HEK293 (cell line): ENCODE measurements at regions not wholly inside any gene's neighbourhood (a gene's known extent, or its start where the extent isn't known, plus 50 kb on each side); places are given as distances from the start of the nearest gene placed in this dataset.

Experiments
- CTCF ChIA-PET: fragments of 350-600 bp; formaldehyde crosslinking; extraction: SDS; loops from one replicate; lab custom pipeline; 2021; ENCODE audit warnings: antibody characterized with exemption; lab: Yijun Ruan, JAX
- POLR2A ChIA-PET: fragments of 300-600 bp; formaldehyde crosslinking; extraction: SDS; loops from one replicate; lab custom pipeline; 2020; ENCODE audit warnings: antibody characterized with exemption, inconsistent platforms; lab: Yijun Ruan, JAX
- H3K27ac ChIP-seq: fragments of 200-500 bp; sonication (Bioruptor generic); 2 replicates; pipeline ENCODE4 v1.5.1; 2014; ENCODE audit warnings: low read depth, low read length, control low read depth, inconsistent platforms; ENCODE audit errors: extremely low read depth
- H3K36me3 ChIP-seq, 2 experiments: fragments of 200-500 bp in 1 of 2; sonication (Bioruptor generic) in 1 of 2; 1 replicate in 1 of 2; 2 replicates in 1 of 2; pipeline ENCODE4 v1.5.1; 2014 to 2017; ENCODE audit warnings: inconsistent platforms in 2 of 2, low read length in 2 of 2; ENCODE audit not compliant: control insufficient read depth in 2 of 2, insufficient read depth in 1 of 2
- H3K4me1 ChIP-seq: fragments of 200-500 bp; sonication (Bioruptor generic); 2 replicates; pipeline ENCODE4 v1.5.1; 2014; ENCODE audit warnings: mild to moderate bottlenecking, low read length, inconsistent platforms; ENCODE audit not compliant: control insufficient read depth, insufficient read depth
- H3K4me3 ChIP-seq: 2 replicates; pipeline ENCODE4 v1.5.1; 2011; ENCODE audit warnings: low read depth, mild to moderate bottlenecking, control low read depth, low read length, moderate library complexity
- H3K9me3 ChIP-seq: fragments of 200-500 bp; sonication (Bioruptor generic); 2 replicates; pipeline ENCODE4 v1.5.1; 2014; ENCODE audit warnings: low read depth, low read length, inconsistent platforms; ENCODE audit not compliant: control insufficient read depth, insufficient read depth
- BCL11B ChIP-seq: fragments of 450-650 bp; formaldehyde crosslinking; IDR thresholded peaks from 2 replicates; pipeline ENCODE4 v1.5.1; 2016; ENCODE audit warnings: low read depth, missing biosample characterization, missing genetic modification characterization
- GFI1B ChIP-seq: fragments of 450-650 bp; formaldehyde crosslinking; IDR thresholded peaks from 2 replicates; pipeline ENCODE4 v1.5.1; 2016; ENCODE audit warnings: missing biosample characterization, missing genetic modification characterization
- OVOL3 ChIP-seq: fragments of 450-650 bp; formaldehyde crosslinking; IDR thresholded peaks from 2 replicates; pipeline ENCODE4 v1.5.1; 2016; ENCODE audit warnings: missing biosample characterization, missing genetic modification characterization
- SCRT2 ChIP-seq: fragments of 450-650 bp; formaldehyde crosslinking; IDR thresholded peaks from 2 replicates; pipeline ENCODE4 v1.5.1; 2016; ENCODE audit warnings: missing biosample characterization, missing genetic modification characterization
- WT1 ChIP-seq: fragments of 450-650 bp; formaldehyde crosslinking; IDR thresholded peaks from 2 replicates; pipeline ENCODE4 v1.5.1; 2016; ENCODE audit warnings: missing biosample characterization, missing genetic modification characterization
- ZBTB8A ChIP-seq: fragments of 450-650 bp; formaldehyde crosslinking; IDR thresholded peaks from 2 replicates; pipeline ENCODE4 v1.5.1; 2016; ENCODE audit warnings: missing biosample characterization, missing genetic modification characterization
- ZNF146 ChIP-seq: fragments of 450-650 bp; formaldehyde crosslinking; IDR thresholded peaks from 2 replicates; pipeline ENCODE4 v1.5.1; 2016; ENCODE audit warnings: missing biosample characterization, missing genetic modification characterization
- ZNF174 ChIP-seq: fragments of 450-650 bp; formaldehyde crosslinking; IDR thresholded peaks from 2 replicates; pipeline ENCODE4 v1.5.0; 2017; ENCODE audit warnings: missing biosample characterization, mild to moderate bottlenecking, missing genetic modification characterization
- ZNF221 ChIP-seq: fragments of 450-650 bp; formaldehyde crosslinking; IDR thresholded peaks from 2 replicates; pipeline ENCODE4 v1.5.1; 2017; ENCODE audit warnings: missing biosample characterization, missing genetic modification characterization, borderline replicate concordance
- ZNF223 ChIP-seq: fragments of 450-650 bp; formaldehyde crosslinking; IDR thresholded peaks from 2 replicates; pipeline ENCODE4 v1.5.1; 2016; ENCODE audit warnings: missing biosample characterization, missing genetic modification characterization
- ZNF362 ChIP-seq: fragments of 450-650 bp; formaldehyde crosslinking; IDR thresholded peaks from 2 replicates; pipeline ENCODE4 v1.5.1; 2016; ENCODE audit warnings: missing biosample characterization, missing genetic modification characterization
- ZNF366 ChIP-seq: fragments of 450-650 bp; formaldehyde crosslinking; conservative IDR thresholded peaks from 2 replicates; pipeline ENCODE4 v1.5.1; 2016; ENCODE audit warnings: missing biosample characterization, missing genetic modification characterization
- ZNF416 ChIP-seq: fragments of 450-650 bp; formaldehyde crosslinking; IDR thresholded peaks from 2 replicates; pipeline ENCODE4 v1.5.1; 2016; ENCODE audit warnings: missing biosample characterization, missing genetic modification characterization
- ZNF529 ChIP-seq: fragments of 450-650 bp; formaldehyde crosslinking; IDR thresholded peaks from 2 replicates; pipeline ENCODE4 v1.5.1; 2017; ENCODE audit warnings: missing genetic modification characterization, missing biosample characterization; ENCODE audit not compliant: insufficient replicate concordance
- ZNF560 ChIP-seq: fragments of 450-650 bp; formaldehyde crosslinking; IDR thresholded peaks from 2 replicates; pipeline ENCODE4 v1.5.1; 2017; ENCODE audit warnings: missing biosample characterization, missing genetic modification characterization, borderline replicate concordance
- ZNF571 ChIP-seq: fragments of 450-650 bp; formaldehyde crosslinking; IDR thresholded peaks from 2 replicates; pipeline ENCODE4 v1.5.0; 2017; ENCODE audit warnings: missing biosample characterization, missing genetic modification characterization
- TF ChIP-seq, protein P1 (sequence below): fragments of 450-650 bp; formaldehyde crosslinking; conservative IDR thresholded peaks from 2 replicates; pipeline ENCODE4 v1.5.1; 2016; ENCODE audit warnings: low read depth, missing biosample characterization, missing genetic modification characterization
- TF ChIP-seq, protein P2 (sequence below): fragments of 450-650 bp; formaldehyde crosslinking; IDR thresholded peaks from 2 replicates; pipeline ENCODE4 v1.5.1; 2017; ENCODE audit warnings: missing biosample characterization, missing genetic modification characterization
- TF ChIP-seq, protein P3 (sequence below): fragments of 450-650 bp; formaldehyde crosslinking; IDR thresholded peaks from 2 replicates; pipeline ENCODE4 v1.5.1; 2016; ENCODE audit warnings: missing biosample characterization, missing genetic modification characterization, low read depth

- TF ChIP-seq, protein P1, sequence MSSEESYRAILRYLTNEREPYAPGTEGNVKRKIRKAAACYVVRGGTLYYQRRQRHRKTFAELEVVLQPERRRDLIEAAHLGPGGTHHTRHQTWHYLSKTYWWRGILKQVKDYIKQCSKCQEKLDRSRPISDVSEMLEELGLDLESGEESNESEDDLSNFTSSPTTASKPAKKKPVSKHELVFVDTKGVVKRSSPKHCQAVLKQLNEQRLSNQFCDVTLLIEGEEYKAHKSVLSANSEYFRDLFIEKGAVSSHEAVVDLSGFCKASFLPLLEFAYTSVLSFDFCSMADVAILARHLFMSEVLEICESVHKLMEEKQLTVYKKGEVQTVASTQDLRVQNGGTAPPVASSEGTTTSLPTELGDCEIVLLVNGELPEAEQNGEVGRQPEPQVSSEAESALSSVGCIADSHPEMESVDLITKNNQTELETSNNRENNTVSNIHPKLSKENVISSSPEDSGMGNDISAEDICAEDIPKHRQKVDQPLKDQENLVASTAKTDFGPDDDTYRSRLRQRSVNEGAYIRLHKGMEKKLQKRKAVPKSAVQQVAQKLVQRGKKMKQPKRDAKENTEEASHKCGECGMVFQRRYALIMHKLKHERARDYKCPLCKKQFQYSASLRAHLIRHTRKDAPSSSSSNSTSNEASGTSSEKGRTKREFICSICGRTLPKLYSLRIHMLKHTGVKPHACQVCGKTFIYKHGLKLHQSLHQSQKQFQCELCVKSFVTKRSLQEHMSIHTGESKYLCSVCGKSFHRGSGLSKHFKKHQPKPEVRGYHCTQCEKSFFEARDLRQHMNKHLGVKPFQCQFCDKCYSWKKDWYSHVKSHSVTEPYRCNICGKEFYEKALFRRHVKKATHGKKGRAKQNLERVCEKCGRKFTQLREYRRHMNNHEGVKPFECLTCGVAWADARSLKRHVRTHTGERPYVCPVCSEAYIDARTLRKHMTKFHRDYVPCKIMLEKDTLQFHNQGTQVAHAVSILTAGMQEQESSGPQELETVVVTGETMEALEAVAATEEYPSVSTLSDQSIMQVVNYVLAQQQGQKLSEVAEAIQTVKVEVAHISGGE (tag by site-specific recombination), result no peak
- TF ChIP-seq ZNF529 (tag by site-specific recombination) (no peak), ZNF571 (tag by site-specific recombination) (no peak)
Measured at GRCh38 chr2:111660811-111661210, 223.2 kb downstream of the ANAPC1 start (continued).

DNA sequence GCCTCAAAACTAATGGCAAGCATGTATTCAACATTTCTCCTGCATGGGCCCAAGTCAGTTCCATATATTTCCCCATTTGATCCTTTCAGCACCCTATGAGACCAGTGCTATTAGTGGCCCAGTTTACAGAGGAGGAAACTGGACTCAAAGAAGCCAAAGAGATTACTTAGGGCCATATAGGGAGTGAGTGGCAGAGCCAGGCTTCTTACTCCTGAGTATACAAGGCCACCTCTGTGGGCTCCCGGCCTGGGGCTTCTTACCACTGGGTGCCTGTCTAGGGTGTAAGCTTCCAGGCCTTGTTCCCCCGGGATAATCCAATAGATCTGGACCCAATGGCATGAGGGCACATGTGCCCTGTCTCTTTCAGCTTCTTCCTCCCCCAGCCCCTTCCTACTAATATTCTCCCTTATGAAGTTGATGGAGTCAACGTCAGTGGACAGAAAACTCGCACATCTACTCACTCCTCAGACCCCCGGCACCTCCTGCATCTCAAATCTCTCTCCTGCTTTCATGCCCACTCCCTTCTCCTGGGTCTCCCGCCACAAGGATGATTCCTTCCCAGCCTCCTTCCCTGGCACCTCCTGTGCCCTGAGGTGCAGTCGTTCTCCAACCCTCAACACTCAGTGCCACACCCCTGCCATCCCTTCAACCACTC lies 222.6 kb downstream of the ANAPC1 start:
- H3K36me3 ChIP-seq, result no peaks in the 10 kb centered on the region
- TF ChIP-seq ZNF221 (no peak), ZBTB8A (tag by site-specific recombination) (no peak), ZNF560 (no peak), GFI1B (tag by site-specific recombination) (no peak), ZNF571 (tag by site-specific recombination) (no peak), SCRT2 (tag by site-specific recombination) (no peak), ZNF223 (tag by site-specific recombination) (no peak), OVOL3 (tag by site-specific recombination) (no peak), ZNF174 (tag by site-specific recombination) (no peak), ZNF362 (no peak), ZNF366 (tag by site-specific recombination) (no peak), ZNF146 (tag by site-specific recombination) (no peak), WT1 (tag by site-specific recombination) (no peak), BCL11B (tag by site-specific recombination) (no peak), ZNF416 (tag by site-specific recombination) (no peak)
- TF ChIP-seq, protein P2, sequence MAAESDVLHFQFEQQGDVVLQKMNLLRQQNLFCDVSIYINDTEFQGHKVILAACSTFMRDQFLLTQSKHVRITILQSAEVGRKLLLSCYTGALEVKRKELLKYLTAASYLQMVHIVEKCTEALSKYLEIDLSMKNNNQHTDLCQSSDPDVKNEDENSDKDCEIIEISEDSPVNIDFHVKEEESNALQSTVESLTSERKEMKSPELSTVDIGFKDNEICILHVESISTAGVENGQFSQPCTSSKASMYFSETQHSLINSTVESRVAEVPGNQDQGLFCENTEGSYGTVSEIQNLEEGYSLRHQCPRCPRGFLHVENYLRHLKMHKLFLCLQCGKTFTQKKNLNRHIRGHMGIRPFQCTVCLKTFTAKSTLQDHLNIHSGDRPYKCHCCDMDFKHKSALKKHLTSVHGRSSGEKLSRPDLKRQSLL (tag by site-specific recombination), result no peak
- TF ChIP-seq, protein P3, sequence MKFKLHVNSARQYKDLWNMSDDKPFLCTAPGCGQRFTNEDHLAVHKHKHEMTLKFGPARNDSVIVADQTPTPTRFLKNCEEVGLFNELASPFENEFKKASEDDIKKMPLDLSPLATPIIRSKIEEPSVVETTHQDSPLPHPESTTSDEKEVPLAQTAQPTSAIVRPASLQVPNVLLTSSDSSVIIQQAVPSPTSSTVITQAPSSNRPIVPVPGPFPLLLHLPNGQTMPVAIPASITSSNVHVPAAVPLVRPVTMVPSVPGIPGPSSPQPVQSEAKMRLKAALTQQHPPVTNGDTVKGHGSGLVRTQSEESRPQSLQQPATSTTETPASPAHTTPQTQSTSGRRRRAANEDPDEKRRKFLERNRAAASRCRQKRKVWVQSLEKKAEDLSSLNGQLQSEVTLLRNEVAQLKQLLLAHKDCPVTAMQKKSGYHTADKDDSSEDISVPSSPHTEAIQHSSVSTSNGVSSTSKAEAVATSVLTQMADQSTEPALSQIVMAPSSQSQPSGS (tag by site-specific recombination), result no peak
- H3K4me1 ChIP-seq, result no peaks in the 10 kb centered on the region
- no peak overlapping the region for H3K4me3 ChIP-seq
- POLR2A ChIA-PET, result no interaction called here
- H3K9me3 ChIP-seq, result no peaks in the 10 kb centered on the region
- CTCF ChIA-PET, result interaction anchor here (0.6 to 1.2 kb wide), 3 partner anchors 15 to 64 kb away, joined by 3 read pairs; no protein-coding TSS in a partner anchor
- H3K27ac ChIP-seq, result no peak overlapping the region
